Right lobe of liver (tissue), 4 donors: ENCODE measurements at regions not wholly inside any gene's neighbourhood (a gene's known extent, or its start where the extent isn't known, plus 50 kb on each side); places are given as distances from the start of the nearest gene placed in this dataset.

Source experiments
- CTCF ChIP-seq, 4 donors: fragments of 200-600 bp in 3 of 4; fragments of 450-650 bp in 1 of 4; IDR thresholded peaks; one replicate each; pipeline versions ENCODE4 v1.5.1 to v1.8.0; 2016 to 2022; ENCODE audit warnings: antibody characterized with exemption in 4 of 4, mild to moderate bottlenecking in 2 of 4
- POLR2A ChIP-seq: fragments of 450-650 bp; IDR thresholded peaks from one replicate; pipeline ENCODE4 v1.6.1; 2017; ENCODE audit warnings: antibody characterized with exemption, mild to moderate bottlenecking
- donor health status: DM: no; HTN: no; CAD: no.
- donor health status: DM: no; HTN: no; CAD: no.
- donor health status: DM: no; HTN: yes; CAD: no.

GRCh38 chr2:58341047-58341446 is 99.9 kb upstream of the FANCL start:
- TF ChIP-seq POLR2A (no peak), CTCF (IDR thresholded peaks at IDR 0.05) (no peak)
